ENCODE measurements at regions not wholly inside any gene's neighbourhood (a gene's known extent, or its start where the extent isn't known, plus 50 kb on each side); places are given as distances from the start of the nearest gene placed in this dataset.

GRCh38 chr12:113655919-113656318 lies 184.2 kb upstream of the LHX5 start:
- TF ChIP-seq POLR2A (IDR thresholded peaks at IDR 0.05; ENCODE audit: low read depth) (no peak), CTCF (IDR thresholded peaks at IDR 0.05) (no peak)

Measured in esophagus muscularis mucosa (tissue), 3 donors.